ENCODE measurements at regions not wholly inside any gene's neighbourhood (a gene's known extent, or its start where the extent isn't known, plus 50 kb on each side); places are given as distances from the start of the nearest gene placed in this dataset.

GRCh38 chr18:56453631-56454030 lies 184.8 kb downstream of the TXNL1 start:
- H3K36me3 ChIP-seq: no peaks in the 10 kb centered on the region
- no peaks in the 10 kb centered on the region for H3K27me3 ChIP-seq
- no peak for TF ChIP-seq POLR2A (IDR thresholded peaks at IDR 0.05)
- TF ChIP-seq, protein P1, sequence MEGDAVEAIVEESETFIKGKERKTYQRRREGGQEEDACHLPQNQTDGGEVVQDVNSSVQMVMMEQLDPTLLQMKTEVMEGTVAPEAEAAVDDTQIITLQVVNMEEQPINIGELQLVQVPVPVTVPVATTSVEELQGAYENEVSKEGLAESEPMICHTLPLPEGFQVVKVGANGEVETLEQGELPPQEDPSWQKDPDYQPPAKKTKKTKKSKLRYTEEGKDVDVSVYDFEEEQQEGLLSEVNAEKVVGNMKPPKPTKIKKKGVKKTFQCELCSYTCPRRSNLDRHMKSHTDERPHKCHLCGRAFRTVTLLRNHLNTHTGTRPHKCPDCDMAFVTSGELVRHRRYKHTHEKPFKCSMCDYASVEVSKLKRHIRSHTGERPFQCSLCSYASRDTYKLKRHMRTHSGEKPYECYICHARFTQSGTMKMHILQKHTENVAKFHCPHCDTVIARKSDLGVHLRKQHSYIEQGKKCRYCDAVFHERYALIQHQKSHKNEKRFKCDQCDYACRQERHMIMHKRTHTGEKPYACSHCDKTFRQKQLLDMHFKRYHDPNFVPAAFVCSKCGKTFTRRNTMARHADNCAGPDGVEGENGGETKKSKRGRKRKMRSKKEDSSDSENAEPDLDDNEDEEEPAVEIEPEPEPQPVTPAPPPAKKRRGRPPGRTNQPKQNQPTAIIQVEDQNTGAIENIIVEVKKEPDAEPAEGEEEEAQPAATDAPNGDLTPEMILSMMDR (IDR thresholded peaks at IDR 0.05): no peak
- H3K27ac ChIP-seq: no peak overlapping the region
- DNase-seq: no peak
- 86 to 91% methylated on average over 3 of the region's 3 CpGs for WGBS, 2 donors
- intact Hi-C loops (cut with DNase I): no loop called here
- no peaks in the 10 kb centered on the region for H3K9me3 ChIP-seq
- H3K4me3 ChIP-seq (replicated peaks in 1 of 3): no peak overlapping the region
- peaks cover 0 to 3% of the 10 kb centered on the region in 2 donors for H3K4me1 ChIP-seq

- no peaks in the 10 kb centered on the region for H3K27me3 ChIP-seq
- no peaks in the 10 kb centered on the region for H3K9me3 ChIP-seq
- no peak for DNase-seq
- intact Hi-C loops (cut with DNase I): no loop called here
- H3K4me3 ChIP-seq (replicated peaks in 1 of 3): no peak overlapping the region
- TF ChIP-seq, protein P1 (IDR thresholded peaks at IDR 0.05): no peak
- TF ChIP-seq POLR2A (IDR thresholded peaks at IDR 0.05): no peak
- H3K4me1 ChIP-seq: no peaks in the 10 kb centered on the region
- WGBS, 2 donors: 74 to 96% methylated on average over 1 of the region's 1 CpG
- H3K27ac ChIP-seq: no peak overlapping the region
- H3K36me3 ChIP-seq: no peaks in the 10 kb centered on the region
Measured at GRCh38 chr18:56451188-56451587, 187.2 kb downstream of the TXNL1 start.

DNA sequence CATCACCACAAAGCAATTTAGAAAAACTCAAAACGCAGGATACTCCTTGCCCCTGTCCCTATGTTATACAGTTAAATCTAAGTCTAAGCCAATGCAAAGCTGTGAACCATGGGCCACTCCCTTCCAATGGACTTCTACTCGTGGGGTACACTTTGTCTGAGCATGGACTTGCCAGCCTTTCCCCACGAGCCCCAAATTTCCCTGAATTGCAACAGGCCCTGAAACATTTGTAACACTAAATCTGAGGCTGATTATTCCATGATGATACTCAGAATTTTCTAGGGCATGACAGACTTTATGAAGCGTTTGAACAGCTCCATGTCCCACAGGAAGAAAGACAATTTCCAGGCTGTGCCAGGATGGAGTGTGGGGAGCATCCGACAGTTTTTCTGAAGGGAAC lies 189.6 kb downstream of the TXNL1 start:
- DNase-seq: no peak
- TF ChIP-seq, protein P1 (IDR thresholded peaks at IDR 0.05): no peak
- TF ChIP-seq POLR2A (IDR thresholded peaks at IDR 0.05): no peak
- intact Hi-C loops (cut with DNase I): no loop called here
- 91 to 94% methylated on average over 5 of the region's 5 CpGs for WGBS, 2 donors
- Histone ChIP-seq H3K4me3 (replicated peaks in 1 of 3) (no peak overlapping the region), H3K27me3 (no peaks in the 10 kb centered on the region), H3K27ac (no peak overlapping the region), H3K9me3 (no peaks in the 10 kb centered on the region), H3K36me3 (no peaks in the 10 kb centered on the region), H3K4me1 (peaks cover 0 to 4% of the 10 kb centered on the region in 2 donors)

DNA sequence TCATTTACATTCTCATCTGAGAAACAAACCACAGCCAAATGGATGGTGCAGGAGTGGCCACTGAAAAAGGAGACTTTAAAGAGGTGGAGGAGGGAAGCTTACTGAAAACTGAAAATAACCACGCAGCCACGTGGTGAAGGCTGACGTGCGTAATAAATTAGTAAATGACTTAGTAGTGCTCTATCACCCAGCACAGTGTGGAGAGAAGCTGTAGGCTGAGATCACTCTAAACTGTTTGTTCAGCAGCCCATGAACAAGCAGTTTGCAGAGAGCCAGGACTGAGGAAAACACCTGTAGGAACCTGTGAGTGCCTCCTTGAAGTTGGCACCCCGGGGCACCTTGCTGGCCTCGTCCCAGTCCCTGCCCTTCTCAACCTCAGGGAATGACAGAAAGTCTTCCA lies 193.0 kb downstream of the TXNL1 start:
- Histone ChIP-seq H3K27ac (no peak overlapping the region), H3K4me1 (peaks cover 0 to 4% of the 10 kb centered on the region in 2 donors), H3K9me3 (no peaks in the 10 kb centered on the region), H3K4me3 (replicated peaks in 1 of 3) (no peak overlapping the region), H3K27me3 (no peaks in the 10 kb centered on the region), H3K36me3 (no peaks in the 10 kb centered on the region)
- intact Hi-C loops (cut with DNase I): no loop called here
- DNase-seq: peak; percentile 80 to 83
- TF ChIP-seq, protein P1 (IDR thresholded peaks at IDR 0.05): no peak
- TF ChIP-seq POLR2A (IDR thresholded peaks at IDR 0.05): no peak
- WGBS, 2 donors: 43% methylated on average over 6 of the region's 6 CpGs

DNA sequence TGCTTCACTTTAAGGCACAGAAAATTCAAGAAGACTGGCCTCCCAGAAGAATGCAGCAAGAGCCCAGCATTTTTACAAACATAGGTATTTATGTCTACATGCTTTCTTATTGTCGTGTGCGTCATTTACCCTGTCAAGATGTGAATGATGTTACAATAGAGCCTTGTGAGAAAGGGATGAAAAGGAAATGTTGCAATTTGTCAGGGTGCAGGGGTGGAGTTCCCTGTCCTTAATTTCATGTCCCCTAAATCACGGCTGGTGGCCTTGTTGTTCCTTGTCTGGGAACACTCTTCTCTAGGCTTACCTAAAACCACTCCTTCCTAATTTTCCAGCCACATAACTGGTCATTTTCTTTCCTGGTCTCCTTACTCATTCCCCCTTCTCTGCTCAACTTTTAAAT lies 194.2 kb downstream of the TXNL1 start:
- WGBS, 2 donors: 90 to 96% methylated on average over 3 of the region's 3 CpGs
- TF ChIP-seq POLR2A (IDR thresholded peaks at IDR 0.05): no peak
- TF ChIP-seq, protein P1 (IDR thresholded peaks at IDR 0.05): no peak
- Histone ChIP-seq H3K4me3 (replicated peaks in 1 of 3) (no peak overlapping the region), H3K4me1 (peaks cover 0 to 4% of the 10 kb centered on the region in 2 donors), H3K27ac (no peak overlapping the region), H3K9me3 (no peaks in the 10 kb centered on the region), H3K36me3 (no peaks in the 10 kb centered on the region), H3K27me3 (no peaks in the 10 kb centered on the region)
- intact Hi-C loops (cut with DNase I): no loop called here
- DNase-seq: no peak
